ENCODE measurements at regions not wholly inside any gene's neighbourhood (a gene's known extent, or its start where the extent isn't known, plus 50 kb on each side); places are given as distances from the start of the nearest gene placed in this dataset.

- no peaks in the 10 kb centered on the region for H3K36me3 ChIP-seq (ENCODE audit: low read depth, low read length)
- H3K79me2 ChIP-seq (ENCODE audit: low read length) = no peaks in the 10 kb centered on the region
- no peak overlapping the region for H3K27ac ChIP-seq (ENCODE audit: low read length)
- peak; percentile 34 for DNase-seq
- no peaks in the 10 kb centered on the region for H3K4me1 ChIP-seq (ENCODE audit: insufficient read depth, low read length)
- H3K9ac ChIP-seq (ENCODE audit: low read length) = no peak overlapping the region
- no TSS peak for BruUV-seq (replicated peaks)
- intact Hi-C loops (cut with micrococcal nuclease) = loop anchor here (1.0 kb wide), 1 partner anchor 79 kb away; no protein-coding TSS in a partner anchor
- peak; percentile 61; the same call in 1 of the 2 replicates for ATAC-seq
- H3K9me3 ChIP-seq (ENCODE audit: low read length) = no peaks in the 10 kb centered on the region
- H2AFZ ChIP-seq (ENCODE audit: low read length) = no peak overlapping the region
- CTCF ChIA-PET = interaction anchor here (0.6 to 1.4 kb wide), 3 partner anchors 33 to 92 kb away, joined by 3 to 4 read pairs (median 3); no protein-coding TSS in a partner anchor
- H3K4me3 ChIP-seq (ENCODE audit: low read length) = no peak overlapping the region
- no peaks in the 10 kb centered on the region for H4K20me1 ChIP-seq (ENCODE audit: low read length)
- no peaks in the 10 kb centered on the region for H3K27me3 ChIP-seq (ENCODE audit: low read length)
- H3K4me2 ChIP-seq (ENCODE audit: low read length) = no peak overlapping the region
- no peaks in the 10 kb centered on the region for H3F3A ChIP-seq (ENCODE audit: low read length, unreplicated experiment)
- TF ChIP-seq CTCF (conservative IDR thresholded peaks at IDR 0.05; ENCODE audit: low read depth, low read length) (peak; percentile 61), EZH2 (IDR thresholded peaks at IDR 0.05; ENCODE audit: low read length, unreplicated experiment) (no peak)
- POLR2A ChIA-PET (ENCODE audit: unreplicated experiment) = no interaction called here
- no peaks in the 10 kb centered on the region for H3K9me2 ChIP-seq (replicated peaks; ENCODE audit: low read length)
These were observed 159.6 kb upstream of the RBPJ start for GRCh38 chr4:26161030-26161824.

- no peak overlapping the region for H3K4me2 ChIP-seq (ENCODE audit: low read length)
- no peaks in the 10 kb centered on the region for H3K27me3 ChIP-seq (ENCODE audit: low read length)
- no peaks in the 10 kb centered on the region for H3K9me2 ChIP-seq (replicated peaks; ENCODE audit: low read length)
- ChIA-PET CTCF (interaction anchor here (0.6 to 1.4 kb wide), 3 partner anchors 34 to 93 kb away, joined by 3 to 4 read pairs (median 3); no protein-coding TSS in a partner anchor), POLR2A (ENCODE audit: unreplicated experiment) (no interaction called here)
- no peak overlapping the region for H2AFZ ChIP-seq (ENCODE audit: low read length)
- H3K9ac ChIP-seq (ENCODE audit: low read length) = no peak overlapping the region
- no peak for TF ChIP-seq EZH2 (IDR thresholded peaks at IDR 0.05; ENCODE audit: low read length, unreplicated experiment)
- no peak for TF ChIP-seq CTCF (conservative IDR thresholded peaks at IDR 0.05; ENCODE audit: low read depth, low read length)
- no peak for DNase-seq
- intact Hi-C loops (cut with micrococcal nuclease) = no loop called here
- H3K4me1 ChIP-seq (ENCODE audit: insufficient read depth, low read length) = no peaks in the 10 kb centered on the region
- BruUV-seq (replicated peaks) = no TSS peak
- H3K4me3 ChIP-seq (ENCODE audit: low read length) = no peak overlapping the region
- no peaks in the 10 kb centered on the region for H3K9me3 ChIP-seq (ENCODE audit: low read length)
- H3K27ac ChIP-seq (ENCODE audit: low read length) = no peak overlapping the region
- H4K20me1 ChIP-seq (ENCODE audit: low read length) = no peaks in the 10 kb centered on the region
- H3K79me2 ChIP-seq (ENCODE audit: low read length) = no peaks in the 10 kb centered on the region
- no peaks in the 10 kb centered on the region for H3F3A ChIP-seq (ENCODE audit: low read length, unreplicated experiment)
- H3K36me3 ChIP-seq (ENCODE audit: low read depth, low read length) = no peaks in the 10 kb centered on the region
- ATAC-seq = no peak
These were observed 158.7 kb upstream of the RBPJ start for GRCh38 chr4:26162101-26162500.

Measured in PC-3 (cell line).